Fibroblast of lung (primary cell): ENCODE measurements at regions not wholly inside any gene's neighbourhood (a gene's known extent, or its start where the extent isn't known, plus 50 kb on each side); places are given as distances from the start of the nearest gene placed in this dataset.

Experiments
- DNase-seq, 2 donors: peaks; one replicate each; pipeline versions ENCODE4 v3.0.0 to v3.0.0-alpha.2; 2010; ENCODE audit warnings: low read depth in 2 of 2
- H2AFZ ChIP-seq: 2 replicates; pipeline ENCODE4 v1.5.1; 2012; ENCODE audit warnings: low read length, control low read depth, inconsistent platforms
- H3K27ac ChIP-seq: 2 replicates; pipeline ENCODE4 v1.5.1; 2011; ENCODE audit warnings: low read length, control low read depth; ENCODE audit not compliant: insufficient read depth
- H3K27me3 ChIP-seq: 2 replicates; pipeline ENCODE4 v1.5.1; 2011; ENCODE audit warnings: mild to moderate bottlenecking, low read length; ENCODE audit not compliant: control insufficient read depth, insufficient read depth
- H3K36me3 ChIP-seq: 2 replicates; pipeline ENCODE4 v1.5.1; 2011; ENCODE audit warnings: low read length; ENCODE audit not compliant: control insufficient read depth, insufficient read depth
- H3K4me1 ChIP-seq: 2 replicates; pipeline ENCODE4 v1.5.1; 2011; ENCODE audit warnings: low read length; ENCODE audit not compliant: control insufficient read depth, insufficient read depth; ENCODE audit errors: extremely low read depth
- H3K4me2 ChIP-seq: 2 replicates; pipeline ENCODE4 v1.5.1; 2011; ENCODE audit warnings: low read length, control low read depth; ENCODE audit not compliant: insufficient read depth; ENCODE audit errors: extremely low read depth
- H3K4me3 ChIP-seq, 4 experiments: fragments of 200-600 bp in 1 of 4; sonication (generic) in 1 of 4; replicated peaks in 1 of 4; 2 replicates each; pipeline ENCODE4 v1.5.1; 2011 to 2016; ENCODE audit warnings: low read length in 4 of 4, low read depth in 3 of 4, mild to moderate bottlenecking in 3 of 4, control low read depth in 2 of 4, inconsistent platforms in 1 of 4, mixed read lengths in 1 of 4; ENCODE audit not compliant: insufficient read depth in 1 of 4; ENCODE audit errors: control extremely low read depth in 1 of 4
- H3K79me2 ChIP-seq: 2 replicates; pipeline ENCODE4 v1.5.1; 2012; ENCODE audit warnings: mild to moderate bottlenecking, low read length, inconsistent platforms; ENCODE audit not compliant: control insufficient read depth, insufficient read depth
- H3K9ac ChIP-seq: 2 replicates; pipeline ENCODE4 v1.5.1; 2011; ENCODE audit warnings: mild to moderate bottlenecking, low read length, control low read depth; ENCODE audit not compliant: insufficient read depth
- H3K9me3 ChIP-seq: 2 replicates; pipeline ENCODE4 v1.5.1; 2012; ENCODE audit warnings: low read depth, low read length; ENCODE audit not compliant: control insufficient read depth, insufficient read depth
- H4K20me1 ChIP-seq: 2 replicates; pipeline ENCODE4 v1.5.1; 2011; ENCODE audit warnings: low read length; ENCODE audit not compliant: control insufficient read depth, insufficient read depth; ENCODE audit errors: extremely low read depth
- CTCF ChIP-seq, 2 donors: IDR thresholded peaks in 1 of 2; conservative IDR thresholded peaks in 1 of 2; 1 replicate in 1 of 2; 2 replicates in 1 of 2; pipeline ENCODE4 v1.5.1; 2011 to 2012; ENCODE audit warnings: low read length in 2 of 2, control low read depth in 1 of 2, inconsistent platforms in 1 of 2, low read depth in 1 of 2, mild to moderate bottlenecking in 1 of 2
- EZH2 ChIP-seq: IDR thresholded peaks from 2 replicates; pipeline ENCODE4 v1.5.1; 2012; ENCODE audit warnings: low read length, control low read depth, mild to moderate bottlenecking; ENCODE audit errors: missing control alignments

- DNase-seq = peak in 1 of 2 donors; percentile 32
Observed at GRCh38 chr5:167412556-167412955, 878.9 kb upstream of the WWC1 start.

DNA sequence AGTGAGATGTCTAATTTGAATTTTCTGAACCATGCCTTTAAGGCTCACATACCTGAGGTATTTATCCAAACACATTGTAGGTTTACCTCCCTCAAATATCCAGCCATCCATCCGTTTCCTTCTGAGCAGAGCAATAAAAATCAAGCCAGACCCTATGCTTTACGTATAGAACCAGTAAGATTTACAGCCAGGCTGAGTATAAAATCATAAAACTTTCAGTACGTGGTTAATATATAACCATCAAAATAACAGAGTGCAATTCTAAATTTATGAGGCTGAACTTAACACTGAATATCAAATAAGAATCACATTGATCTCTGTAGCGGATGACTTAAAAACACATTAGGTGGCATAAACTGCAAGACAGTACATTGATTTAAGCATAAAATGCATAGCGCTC lies 877.9 kb upstream of the WWC1 start:
- no peak overlapping the region for H3K27ac ChIP-seq
- no peak overlapping the region for H2AFZ ChIP-seq
- no peaks in the 10 kb centered on the region for H3K36me3 ChIP-seq
- no peaks in the 10 kb centered on the region for H3K79me2 ChIP-seq
- no peaks in the 10 kb centered on the region for H3K27me3 ChIP-seq
- no peak overlapping the region for H3K4me3 ChIP-seq
- no peak overlapping the region for H3K4me2 ChIP-seq
- H3K9ac ChIP-seq = no peak overlapping the region
- no peaks in the 10 kb centered on the region for H4K20me1 ChIP-seq
- H3K9me3 ChIP-seq = no peaks in the 10 kb centered on the region
- no peak for DNase-seq
- no peaks in the 10 kb centered on the region for H3K4me1 ChIP-seq
- TF ChIP-seq EZH2 = no peak
- no peak for TF ChIP-seq CTCF (conservative IDR thresholded peaks at IDR 0.05 in 1 of 2, IDR thresholded peaks at IDR 0.05 in 1 of 2; ENCODE audit: low read depth in 1 of 2, low read length in 2 of 2)

More at GRCh38 chr5:167412556-167412955, 878.9 kb upstream of the WWC1 start:
- Histone ChIP-seq H3K27ac (no peak overlapping the region), H3K4me2 (no peak overlapping the region), H3K9ac (no peak overlapping the region), H3K27me3 (no peaks in the 10 kb centered on the region), H3K9me3 (no peaks in the 10 kb centered on the region), H3K36me3 (no peaks in the 10 kb centered on the region), H3K4me3 (no peak overlapping the region), H3K4me1 (no peaks in the 10 kb centered on the region), H2AFZ (no peak overlapping the region), H3K79me2 (no peaks in the 10 kb centered on the region), H4K20me1 (no peaks in the 10 kb centered on the region)
- TF ChIP-seq EZH2 = no peak

DNA sequence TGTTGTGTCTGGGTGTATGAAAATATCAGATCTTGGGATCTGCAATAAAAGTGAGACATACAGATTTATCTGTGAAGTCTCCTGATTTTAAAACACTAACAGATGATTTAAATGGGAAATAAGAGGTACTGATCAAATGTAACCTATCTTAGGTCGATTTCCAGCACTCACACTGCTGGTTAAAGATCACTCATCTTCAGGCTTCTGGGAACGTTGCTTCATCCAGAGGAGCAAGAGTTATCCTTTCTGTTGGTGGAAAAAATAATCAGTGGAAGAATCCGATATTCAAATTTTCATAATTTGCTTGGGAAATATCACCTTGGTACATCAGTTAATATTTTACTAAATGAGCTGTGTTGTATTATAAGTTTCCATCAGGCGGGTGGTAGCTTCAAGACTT lies 876.8 kb upstream of the WWC1 start:
- H2AFZ ChIP-seq = no peak overlapping the region

More for the DNA sequence above, 876.8 kb upstream of the WWC1 start:
- Histone ChIP-seq H3K9ac (no peak overlapping the region), H3K4me2 (no peak overlapping the region), H3K4me1 (no peaks in the 10 kb centered on the region), H3K36me3 (no peaks in the 10 kb centered on the region), H3K79me2 (no peaks in the 10 kb centered on the region), H3K9me3 (no peaks in the 10 kb centered on the region), H3K27ac (no peak overlapping the region), H3K27me3 (no peaks in the 10 kb centered on the region), H3K4me3 (no peak overlapping the region), H4K20me1 (no peaks in the 10 kb centered on the region)
- TF ChIP-seq CTCF (conservative IDR thresholded peaks at IDR 0.05 in 1 of 2, IDR thresholded peaks at IDR 0.05 in 1 of 2; ENCODE audit: low read depth in 1 of 2, low read length in 2 of 2) = no peak
- no peak for TF ChIP-seq EZH2
- no peak for DNase-seq
